Mesenchymal stem cell (in vitro differentiated cells and primary cell): ENCODE measurements at regions not wholly inside any gene's neighbourhood (a gene's known extent, or its start where the extent isn't known, plus 50 kb on each side); places are given as distances from the start of the nearest gene placed in this dataset.
"Not testable (repeated sequence)": the region's sequence is repeated elsewhere in the genome, so short reads cannot be mapped to it uniquely, and the experiment has no call there.

Experiments
- DNase-seq: peaks from one replicate; pipeline ENCODE4 v3.0.0-alpha.2; 2013
- H2AFZ ChIP-seq: one replicate; pipeline ENCODE4 v1.6.1; 2013; ENCODE audit warnings: low read depth, mild to moderate bottlenecking, control low read depth, inconsistent platforms, low read length, moderate library complexity
- H2AK5ac ChIP-seq: 2 replicates; pipeline ENCODE4 v1.6.1; 2013; ENCODE audit warnings: low read length, moderate library complexity, mild to moderate bottlenecking, inconsistent platforms; ENCODE audit not compliant: severe bottlenecking
- H2BK120ac ChIP-seq: one replicate; pipeline ENCODE4 v1.6.1; 2013; ENCODE audit warnings: low read depth, mild to moderate bottlenecking, inconsistent platforms, low read length, moderate library complexity
- H2BK12ac ChIP-seq, 2 experiments: one replicate each; pipeline ENCODE4 v1.6.1; 2013; ENCODE audit warnings: inconsistent platforms in 2 of 2, low read length in 2 of 2, mild to moderate bottlenecking in 2 of 2, moderate library complexity in 2 of 2, control low read depth in 1 of 2
- H2BK15ac ChIP-seq: one replicate; pipeline ENCODE4 v1.6.1; 2013; ENCODE audit warnings: mild to moderate bottlenecking, low read depth, inconsistent platforms; ENCODE audit not compliant: poor library complexity, severe bottlenecking
- H2BK5ac ChIP-seq: 2 replicates; pipeline ENCODE4 v1.6.1; 2013; ENCODE audit warnings: low read depth, mild to moderate bottlenecking, low read length, control low read depth, inconsistent platforms; ENCODE audit not compliant: poor library complexity, severe bottlenecking
- H3K14ac ChIP-seq, 2 experiments: one replicate each; pipeline ENCODE4 v1.6.1; 2013; ENCODE audit warnings: inconsistent platforms in 2 of 2, low read length in 2 of 2, control low read depth in 1 of 2, mild to moderate bottlenecking in 1 of 2, moderate library complexity in 1 of 2
- H3K18ac ChIP-seq, 2 experiments: one replicate each; pipeline ENCODE4 v1.6.1; 2013; ENCODE audit warnings: inconsistent platforms in 2 of 2, low read length in 2 of 2, control low read depth in 1 of 2, low read depth in 1 of 2, mild to moderate bottlenecking in 1 of 2
- H3K23ac ChIP-seq, 2 experiments: one replicate each; pipeline ENCODE4 v1.6.1; 2013; ENCODE audit warnings: inconsistent platforms in 2 of 2, low read length in 2 of 2, mild to moderate bottlenecking in 2 of 2, moderate library complexity in 2 of 2, control low read depth in 1 of 2
- H3K27ac ChIP-seq: 2 replicates; pipeline ENCODE4 v1.5.1; 2013; ENCODE audit warnings: mild to moderate bottlenecking, moderate library complexity, low read length, control low read depth, inconsistent platforms; ENCODE audit not compliant: poor library complexity, severe bottlenecking
- H3K27me3 ChIP-seq, 2 experiments: 2 replicates each; pipeline versions ENCODE4 v1.6.1 to v1.7.0; 2013; ENCODE audit warnings: low read length in 2 of 2, mild to moderate bottlenecking in 2 of 2, moderate library complexity in 2 of 2, control low read depth in 1 of 2, inconsistent platforms in 1 of 2; ENCODE audit not compliant: control insufficient read depth in 1 of 2, insufficient read depth in 1 of 2
- H3K36me3 ChIP-seq, 2 experiments: 2 replicates each; pipeline versions ENCODE4 v1.6.1 to v1.7.0; 2013; ENCODE audit warnings: low read length in 2 of 2, control low read depth in 1 of 2, inconsistent platforms in 1 of 2, low read depth in 1 of 2, mild to moderate bottlenecking in 1 of 2; ENCODE audit not compliant: insufficient read depth in 2 of 2, control insufficient read depth in 1 of 2
- H3K4ac ChIP-seq, 2 experiments: one replicate each; pipeline ENCODE4 v1.6.1; 2013; ENCODE audit warnings: inconsistent platforms in 2 of 2, low read length in 2 of 2, mild to moderate bottlenecking in 2 of 2, moderate library complexity in 2 of 2, control low read depth in 1 of 2, low read depth in 1 of 2
- H3K4me1 ChIP-seq: 2 replicates; pipeline ENCODE4 v1.6.1; 2013; ENCODE audit warnings: low read depth, low read length, control low read depth; ENCODE audit not compliant: control insufficient read depth, insufficient read depth
- H3K4me2 ChIP-seq: 2 replicates; pipeline ENCODE4 v1.6.1; 2013; ENCODE audit warnings: low read length, mild to moderate bottlenecking, inconsistent platforms; ENCODE audit not compliant: poor library complexity, severe bottlenecking
- H3K4me3 ChIP-seq, 2 experiments: 2 replicates each; pipeline versions ENCODE4 v1.5.1 to v1.7.0; 2013; ENCODE audit warnings: low read length in 2 of 2, mild to moderate bottlenecking in 2 of 2, control low read depth in 1 of 2, low read depth in 1 of 2; ENCODE audit not compliant: insufficient read depth in 1 of 2
- H3K79me1 ChIP-seq: replicated peaks from 2 replicates; pipeline ENCODE4 v1.6.1; 2013; ENCODE audit warnings: mild to moderate bottlenecking, control low read depth, low read length, inconsistent platforms; ENCODE audit not compliant: poor library complexity, severe bottlenecking
- H3K9ac ChIP-seq: 2 replicates; pipeline ENCODE4 v1.7.0; 2013; ENCODE audit warnings: mild to moderate bottlenecking, low read length, moderate library complexity
- H3K9me3 ChIP-seq: 2 replicates; pipeline ENCODE4 v1.7.0; 2013; ENCODE audit warnings: mild to moderate bottlenecking, low read length; ENCODE audit not compliant: control insufficient read depth
- H4K8ac ChIP-seq: one replicate; pipeline ENCODE4 v1.6.1; 2013; ENCODE audit warnings: inconsistent platforms, mild to moderate bottlenecking, low read length, moderate library complexity
- H4K91ac ChIP-seq: one replicate; pipeline ENCODE4 v1.6.1; 2013; ENCODE audit warnings: mild to moderate bottlenecking, low read length, inconsistent platforms
- WGBS: methylation state at CpG from one replicate; pipeline ENCODE4 v1.1.7; 2013; ENCODE audit warnings: mixed read lengths; 5-methylcytosine and 5-hydroxymethylcytosine counted together

DNA sequence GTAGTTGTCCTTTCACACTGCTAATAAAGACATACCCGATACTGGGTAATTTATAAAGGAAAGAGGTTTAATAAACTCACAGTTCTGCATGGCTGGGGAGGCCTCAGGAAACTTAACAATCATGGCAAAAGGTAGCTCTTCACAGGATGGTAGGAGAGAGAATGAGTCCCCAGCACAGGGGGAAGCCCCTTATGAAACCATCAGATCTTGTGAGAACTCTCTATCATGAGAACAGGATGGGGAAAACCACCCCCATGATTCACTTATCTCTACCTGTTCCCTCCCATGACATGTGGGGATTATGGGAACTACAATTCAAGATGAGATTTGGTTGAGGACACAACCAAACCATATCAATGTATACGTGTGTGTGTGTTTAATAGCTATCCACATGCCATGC lies 983.1 kb downstream of the C4orf33 start:
- not testable (repeated sequence) for H3K79me1 ChIP-seq, H2AFZ ChIP-seq, H3K9ac ChIP-seq, H3K4me2 ChIP-seq, H3K23ac ChIP-seq, H4K8ac ChIP-seq, H3K36me3 ChIP-seq, H2BK15ac ChIP-seq, DNase-seq, H3K14ac ChIP-seq, H3K4ac ChIP-seq, H2BK12ac ChIP-seq, H3K4me1 ChIP-seq, H3K18ac ChIP-seq, H2AK5ac ChIP-seq, H2BK120ac ChIP-seq, H3K9me3 ChIP-seq, H3K27ac ChIP-seq, H3K4me3 ChIP-seq, H4K91ac ChIP-seq, H2BK5ac ChIP-seq, H3K27me3 ChIP-seq
- 83% methylated on average over 1 of the region's 2 CpGs for WGBS

DNA sequence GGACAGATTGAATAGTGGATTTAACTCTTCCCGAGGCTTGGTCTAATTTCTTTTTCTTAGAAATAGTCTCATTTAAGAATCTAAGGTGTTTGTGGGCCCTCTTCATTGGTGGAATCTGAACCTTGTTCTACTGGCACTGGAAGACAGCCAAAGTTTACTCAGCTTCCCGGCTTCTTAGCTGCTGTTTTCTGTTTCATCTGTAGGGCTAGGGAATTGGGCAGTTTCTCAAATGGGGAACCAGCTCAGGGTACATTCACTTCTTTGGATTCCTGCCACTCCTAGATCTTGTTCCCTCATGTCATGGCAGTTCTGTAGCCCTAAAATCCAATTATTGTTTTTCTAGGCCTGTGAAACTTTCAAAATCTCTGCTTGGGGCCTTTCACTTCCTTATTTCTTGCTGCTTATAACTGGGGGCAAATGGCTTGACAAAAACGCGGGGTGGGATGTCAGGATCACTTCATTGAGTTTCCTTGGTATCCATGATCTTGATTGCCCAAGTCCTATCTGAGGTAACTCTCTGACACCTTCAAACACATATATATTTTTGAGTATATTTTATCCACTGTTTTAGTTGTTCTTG lies 985.0 kb downstream of the C4orf33 start:
- no peak overlapping the region for H3K9ac ChIP-seq
- no peak overlapping the region for H2AFZ ChIP-seq
- H4K8ac ChIP-seq, result no peak overlapping the region
- no peak overlapping the region for H3K4ac ChIP-seq
- H3K27ac ChIP-seq, result no peak overlapping the region
- no peaks in the 10 kb centered on the region for H3K4me1 ChIP-seq
- no peak overlapping the region for H3K14ac ChIP-seq
- H3K18ac ChIP-seq, result no peak overlapping the region
- no peak overlapping the region for H3K4me3 ChIP-seq
- H3K79me1 ChIP-seq, result no peaks in the 10 kb centered on the region
- no peaks in the 10 kb centered on the region for H3K9me3 ChIP-seq
- H2BK15ac ChIP-seq, result no peak overlapping the region
- no peak overlapping the region for H2BK120ac ChIP-seq
- no peaks in the 10 kb centered on the region for H3K36me3 ChIP-seq
- H3K4me2 ChIP-seq, result no peak overlapping the region
- H2BK12ac ChIP-seq, result no peak overlapping the region
- H3K27me3 ChIP-seq, result no peaks in the 10 kb centered on the region
- no peak overlapping the region for H4K91ac ChIP-seq
- H2BK5ac ChIP-seq, result no peak overlapping the region
- WGBS, result 95% methylated on average over 4 of the region's 4 CpGs
- H3K23ac ChIP-seq, result no peak overlapping the region
- no peak for DNase-seq
- no peak overlapping the region for H2AK5ac ChIP-seq

DNA sequence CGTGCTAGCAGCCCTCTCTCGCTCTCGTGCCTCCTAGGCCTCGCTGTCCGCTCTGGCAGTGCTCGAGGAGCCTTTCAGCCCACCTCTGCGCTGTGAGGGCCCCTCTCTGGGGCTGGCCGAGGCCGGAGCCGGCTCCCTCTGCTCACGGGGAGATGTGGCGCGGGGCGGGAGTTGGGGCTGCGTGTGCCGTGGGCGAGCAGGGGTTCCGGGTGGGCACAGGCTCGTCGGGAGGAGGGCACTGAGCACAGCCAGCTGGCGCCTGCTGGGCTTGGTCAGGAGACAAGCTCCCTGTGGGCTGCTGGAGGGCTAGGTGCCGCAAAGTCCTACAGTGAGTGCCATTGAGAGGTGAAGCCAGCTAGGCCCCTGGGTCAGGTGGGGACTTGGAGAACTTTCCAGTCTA lies 994.5 kb downstream of the C4orf33 start:
- no peak for DNase-seq
- no peak overlapping the region for H3K4me2 ChIP-seq
- H3K27ac ChIP-seq, result no peak overlapping the region
- H2BK15ac ChIP-seq, result no peak overlapping the region
- H4K91ac ChIP-seq, result no peak overlapping the region
- H3K9me3 ChIP-seq, result no peaks in the 10 kb centered on the region
- no peak overlapping the region for H3K23ac ChIP-seq
- WGBS, result 93% methylated on average over 22 of the region's 22 CpGs
- H3K4me1 ChIP-seq, result no peaks in the 10 kb centered on the region
- peak overlapping the region in 1 of 2 experiments; percentile 23 for H3K4me3 ChIP-seq
- H3K27me3 ChIP-seq, result no peaks in the 10 kb centered on the region
- no peaks in the 10 kb centered on the region for H3K79me1 ChIP-seq
- no peaks in the 10 kb centered on the region for H3K36me3 ChIP-seq
- H3K4ac ChIP-seq, result no peak overlapping the region
- H2AFZ ChIP-seq, result no peak overlapping the region
- H2AK5ac ChIP-seq, result no peak overlapping the region
- no peak overlapping the region for H4K8ac ChIP-seq
- no peak overlapping the region for H3K14ac ChIP-seq
- H2BK5ac ChIP-seq, result no peak overlapping the region
- H3K18ac ChIP-seq, result no peak overlapping the region
- H2BK120ac ChIP-seq, result no peak overlapping the region
- H2BK12ac ChIP-seq, result no peak overlapping the region
- no peak overlapping the region for H3K9ac ChIP-seq

DNA sequence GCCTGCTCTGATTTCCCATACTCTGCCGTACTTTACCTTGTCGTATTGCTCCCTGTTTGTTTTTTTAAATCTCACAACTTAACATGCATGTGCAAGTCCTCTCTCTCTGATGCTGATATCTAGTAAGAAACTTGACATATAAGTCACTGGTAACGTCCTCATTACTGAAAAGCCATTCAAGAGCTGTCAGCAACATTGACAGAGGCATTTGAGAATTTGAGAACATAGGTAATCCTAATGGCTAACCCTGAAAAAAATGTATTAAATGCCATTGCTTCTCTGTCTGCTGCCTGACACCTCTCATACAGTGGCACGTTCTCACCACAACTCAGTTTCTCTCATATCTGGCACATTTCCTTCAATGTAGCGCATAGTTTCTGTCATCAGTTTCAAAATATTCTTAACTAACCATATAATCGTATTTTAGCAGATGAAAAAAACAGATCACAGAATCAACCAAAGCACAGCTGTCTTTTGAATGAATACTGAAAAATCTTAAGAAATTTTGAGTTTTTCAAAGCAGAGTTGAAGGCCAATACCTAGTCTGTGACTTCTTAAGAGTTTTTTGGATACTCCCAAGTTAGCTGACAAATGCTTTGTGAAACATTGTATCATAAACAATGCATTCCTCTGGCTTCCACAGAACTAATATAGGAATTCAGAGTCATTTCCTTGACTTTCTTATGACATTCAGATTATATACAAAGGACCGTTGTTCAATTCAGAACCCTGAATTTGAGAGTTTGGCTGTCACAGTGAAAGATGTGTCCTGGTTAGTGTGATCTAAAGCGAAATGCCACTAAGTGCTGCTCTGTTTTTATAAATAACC lies 996.4 kb downstream of the C4orf33 start:
- Histone ChIP-seq H3K4ac (no peak overlapping the region), H3K36me3 (no peaks in the 10 kb centered on the region), H2AK5ac (no peak overlapping the region)

More for the DNA sequence above, 996.4 kb downstream of the C4orf33 start:
- 63% methylated on average over 6 of the region's 8 CpGs for WGBS
- H3K23ac ChIP-seq, result no peak overlapping the region
- no peak overlapping the region for H3K14ac ChIP-seq
- no peak overlapping the region for H4K8ac ChIP-seq
- H2BK120ac ChIP-seq, result no peak overlapping the region
- no peak overlapping the region for H2BK12ac ChIP-seq
- no peak overlapping the region for H2BK15ac ChIP-seq
- no peak overlapping the region for H2AFZ ChIP-seq
- no peak overlapping the region for H3K27ac ChIP-seq
- no peak overlapping the region for H3K4me3 ChIP-seq
- no peak overlapping the region for H3K18ac ChIP-seq
- peak; percentile 1 for DNase-seq
- H4K91ac ChIP-seq, result no peak overlapping the region
- no peaks in the 10 kb centered on the region for H3K9me3 ChIP-seq
- no peaks in the 10 kb centered on the region for H3K27me3 ChIP-seq
- no peaks in the 10 kb centered on the region for H3K79me1 ChIP-seq
- no peaks in the 10 kb centered on the region for H3K4me1 ChIP-seq
- H3K4me2 ChIP-seq, result no peak overlapping the region
- no peak overlapping the region for H3K9ac ChIP-seq
- no peak overlapping the region for H2BK5ac ChIP-seq
